ENCODE measurements at regions not wholly inside any gene's neighbourhood (a gene's known extent, or its start where the extent isn't known, plus 50 kb on each side); places are given as distances from the start of the nearest gene placed in this dataset.

GRCh38 chr18:45381282-45381681, 234.0 kb upstream of the SLC14A2 start:
- H3K36me3 ChIP-seq (ENCODE audit: control insufficient read depth in 2 of 2, insufficient read depth in 2 of 2, low read length in 2 of 2) = no peaks in the 10 kb centered on the region
- H3K27me3 ChIP-seq (ENCODE audit: control insufficient read depth in 2 of 2, insufficient read depth in 2 of 2, low read length in 2 of 2) = peaks cover 3 to 5% of the 10 kb centered on the region in 2 donors
- H3K9ac ChIP-seq (ENCODE audit: low read depth in 1 of 2, low read length in 2 of 2) = no peak overlapping the region
- H3K27ac ChIP-seq (ENCODE audit: low read depth in 2 of 2, low read length in 2 of 2) = no peak overlapping the region
- no peak overlapping the region for H3K4me3 ChIP-seq (ENCODE audit: low read length in 2 of 2)
- H3K9me3 ChIP-seq (ENCODE audit: control insufficient read depth in 2 of 2, low read length in 2 of 2) = no peaks in the 10 kb centered on the region
- H3K4me1 ChIP-seq (ENCODE audit: control insufficient read depth in 2 of 2, insufficient read depth in 2 of 2, low read length in 2 of 2) = no peaks in the 10 kb centered on the region

GRCh38 chr18:45383228-45383627, 232.0 kb upstream of the SLC14A2 start:
- Histone ChIP-seq H3K9me3 (ENCODE audit: control insufficient read depth in 2 of 2, low read length in 2 of 2) (no peaks in the 10 kb centered on the region), H3K4me1 (ENCODE audit: control insufficient read depth in 2 of 2, insufficient read depth in 2 of 2, low read length in 2 of 2) (no peaks in the 10 kb centered on the region), H3K4me3 (ENCODE audit: low read length in 2 of 2) (no peak overlapping the region), H3K27me3 (ENCODE audit: control insufficient read depth in 2 of 2, insufficient read depth in 2 of 2, low read length in 2 of 2) (peaks cover 3 to 5% of the 10 kb centered on the region in 2 donors), H3K9ac (ENCODE audit: low read depth in 1 of 2, low read length in 2 of 2) (no peak overlapping the region), H3K36me3 (ENCODE audit: control insufficient read depth in 2 of 2, insufficient read depth in 2 of 2, low read length in 2 of 2) (no peaks in the 10 kb centered on the region), H3K27ac (ENCODE audit: low read depth in 2 of 2, low read length in 2 of 2) (no peak overlapping the region)

GRCh38 chr18:45384137-45384961, 230.9 kb upstream of the SLC14A2 start:
- Histone ChIP-seq H3K4me3 (ENCODE audit: low read length in 2 of 2) (no peak overlapping the region), H3K4me1 (ENCODE audit: control insufficient read depth in 2 of 2, insufficient read depth in 2 of 2, low read length in 2 of 2) (no peaks in the 10 kb centered on the region), H3K27ac (ENCODE audit: low read depth in 2 of 2, low read length in 2 of 2) (no peak overlapping the region), H3K27me3 (ENCODE audit: control insufficient read depth in 2 of 2, insufficient read depth in 2 of 2, low read length in 2 of 2) (peaks cover 3 to 5% of the 10 kb centered on the region in 2 donors), H3K9ac (ENCODE audit: low read depth in 1 of 2, low read length in 2 of 2) (no peak overlapping the region), H3K9me3 (ENCODE audit: control insufficient read depth in 2 of 2, low read length in 2 of 2) (no peaks in the 10 kb centered on the region), H3K36me3 (ENCODE audit: control insufficient read depth in 2 of 2, insufficient read depth in 2 of 2, low read length in 2 of 2) (no peaks in the 10 kb centered on the region)

- H3K9ac ChIP-seq (ENCODE audit: low read depth in 1 of 2, low read length in 2 of 2) = no peak overlapping the region
- no peaks in the 10 kb centered on the region for H3K4me1 ChIP-seq (ENCODE audit: control insufficient read depth in 2 of 2, insufficient read depth in 2 of 2, low read length in 2 of 2)
- no peaks in the 10 kb centered on the region for H3K9me3 ChIP-seq (ENCODE audit: control insufficient read depth in 2 of 2, low read length in 2 of 2)
- no peak overlapping the region for H3K4me3 ChIP-seq (ENCODE audit: low read length in 2 of 2)
- H3K36me3 ChIP-seq (ENCODE audit: control insufficient read depth in 2 of 2, insufficient read depth in 2 of 2, low read length in 2 of 2) = no peaks in the 10 kb centered on the region
- no peak overlapping the region for H3K27ac ChIP-seq (ENCODE audit: low read depth in 2 of 2, low read length in 2 of 2)
- H3K27me3 ChIP-seq (ENCODE audit: control insufficient read depth in 2 of 2, insufficient read depth in 2 of 2, low read length in 2 of 2) = peaks cover 3 to 5% of the 10 kb centered on the region in 2 donors
Observed at GRCh38 chr18:45384962-45385315, 230.3 kb upstream of the SLC14A2 start.

- H3K4me3 ChIP-seq (ENCODE audit: low read length in 2 of 2) = no peak overlapping the region
- no peaks in the 10 kb centered on the region for H3K36me3 ChIP-seq (ENCODE audit: control insufficient read depth in 2 of 2, insufficient read depth in 2 of 2, low read length in 2 of 2)
- no peak overlapping the region for H3K27ac ChIP-seq (ENCODE audit: low read depth in 2 of 2, low read length in 2 of 2)
- H3K9ac ChIP-seq (ENCODE audit: low read depth in 1 of 2, low read length in 2 of 2) = no peak overlapping the region
- H3K9me3 ChIP-seq (ENCODE audit: control insufficient read depth in 2 of 2, low read length in 2 of 2) = no peaks in the 10 kb centered on the region
- peaks cover 3 to 5% of the 10 kb centered on the region in 2 donors for H3K27me3 ChIP-seq (ENCODE audit: control insufficient read depth in 2 of 2, insufficient read depth in 2 of 2, low read length in 2 of 2)
- no peaks in the 10 kb centered on the region for H3K4me1 ChIP-seq (ENCODE audit: control insufficient read depth in 2 of 2, insufficient read depth in 2 of 2, low read length in 2 of 2)
Observed at GRCh38 chr18:45386041-45386655, 229.1 kb upstream of the SLC14A2 start.

GRCh38 chr18:45387229-45387628, 228.0 kb upstream of the SLC14A2 start:
- H3K9me3 ChIP-seq (ENCODE audit: control insufficient read depth in 2 of 2, low read length in 2 of 2) = no peaks in the 10 kb centered on the region
- no peaks in the 10 kb centered on the region for H3K4me1 ChIP-seq (ENCODE audit: control insufficient read depth in 2 of 2, insufficient read depth in 2 of 2, low read length in 2 of 2)
- no peak overlapping the region for H3K4me3 ChIP-seq (ENCODE audit: low read length in 2 of 2)
- no peaks in the 10 kb centered on the region for H3K36me3 ChIP-seq (ENCODE audit: control insufficient read depth in 2 of 2, insufficient read depth in 2 of 2, low read length in 2 of 2)
- H3K27ac ChIP-seq (ENCODE audit: low read depth in 2 of 2, low read length in 2 of 2) = no peak overlapping the region
- peaks cover 3 to 5% of the 10 kb centered on the region in 2 donors for H3K27me3 ChIP-seq (ENCODE audit: control insufficient read depth in 2 of 2, insufficient read depth in 2 of 2, low read length in 2 of 2)
- no peak overlapping the region for H3K9ac ChIP-seq (ENCODE audit: low read depth in 1 of 2, low read length in 2 of 2)

GRCh38 chr18:45398448-45398847, 216.8 kb upstream of the SLC14A2 start:
- Histone ChIP-seq H3K9ac (ENCODE audit: low read depth in 1 of 2, low read length in 2 of 2) (no peak overlapping the region), H3K27ac (ENCODE audit: low read depth in 2 of 2, low read length in 2 of 2) (no peak overlapping the region), H3K36me3 (ENCODE audit: control insufficient read depth in 2 of 2, insufficient read depth in 2 of 2, low read length in 2 of 2) (no peaks in the 10 kb centered on the region), H3K4me1 (ENCODE audit: control insufficient read depth in 2 of 2, insufficient read depth in 2 of 2, low read length in 2 of 2) (no peaks in the 10 kb centered on the region), H3K9me3 (ENCODE audit: control insufficient read depth in 2 of 2, low read length in 2 of 2) (no peaks in the 10 kb centered on the region), H3K27me3 (ENCODE audit: control insufficient read depth in 2 of 2, insufficient read depth in 2 of 2, low read length in 2 of 2) (no peaks in the 10 kb centered on the region), H3K4me3 (ENCODE audit: low read length in 2 of 2) (no peak overlapping the region)

- H3K9me3 ChIP-seq (ENCODE audit: control insufficient read depth in 2 of 2, low read length in 2 of 2) = no peaks in the 10 kb centered on the region
- H3K4me3 ChIP-seq (ENCODE audit: low read length in 2 of 2) = no peak overlapping the region
- no peak overlapping the region for H3K27ac ChIP-seq (ENCODE audit: low read depth in 2 of 2, low read length in 2 of 2)
- H3K9ac ChIP-seq (ENCODE audit: low read depth in 1 of 2, low read length in 2 of 2) = no peak overlapping the region
- H3K36me3 ChIP-seq (ENCODE audit: control insufficient read depth in 2 of 2, insufficient read depth in 2 of 2, low read length in 2 of 2) = no peaks in the 10 kb centered on the region
- H3K4me1 ChIP-seq (ENCODE audit: control insufficient read depth in 2 of 2, insufficient read depth in 2 of 2, low read length in 2 of 2) = no peaks in the 10 kb centered on the region
- no peaks in the 10 kb centered on the region for H3K27me3 ChIP-seq (ENCODE audit: control insufficient read depth in 2 of 2, insufficient read depth in 2 of 2, low read length in 2 of 2)
Observed at GRCh38 chr18:45399146-45399545, 216.1 kb upstream of the SLC14A2 start.

GRCh38 chr18:45399643-45400042, 215.6 kb upstream of the SLC14A2 start:
- Histone ChIP-seq H3K9ac (ENCODE audit: low read depth in 1 of 2, low read length in 2 of 2) (no peak overlapping the region), H3K27me3 (ENCODE audit: control insufficient read depth in 2 of 2, insufficient read depth in 2 of 2, low read length in 2 of 2) (no peaks in the 10 kb centered on the region), H3K27ac (ENCODE audit: low read depth in 2 of 2, low read length in 2 of 2) (no peak overlapping the region), H3K4me1 (ENCODE audit: control insufficient read depth in 2 of 2, insufficient read depth in 2 of 2, low read length in 2 of 2) (no peaks in the 10 kb centered on the region), H3K9me3 (ENCODE audit: control insufficient read depth in 2 of 2, low read length in 2 of 2) (no peaks in the 10 kb centered on the region), H3K4me3 (ENCODE audit: low read length in 2 of 2) (no peak overlapping the region), H3K36me3 (ENCODE audit: control insufficient read depth in 2 of 2, insufficient read depth in 2 of 2, low read length in 2 of 2) (no peaks in the 10 kb centered on the region)

GRCh38 chr18:45402485-45403056, 212.7 kb upstream of the SLC14A2 start:
- no peaks in the 10 kb centered on the region for H3K27me3 ChIP-seq (ENCODE audit: control insufficient read depth in 2 of 2, insufficient read depth in 2 of 2, low read length in 2 of 2)
- no peaks in the 10 kb centered on the region for H3K9me3 ChIP-seq (ENCODE audit: control insufficient read depth in 2 of 2, low read length in 2 of 2)
- H3K4me3 ChIP-seq (ENCODE audit: low read length in 2 of 2) = no peak overlapping the region
- H3K9ac ChIP-seq (ENCODE audit: low read depth in 1 of 2, low read length in 2 of 2) = no peak overlapping the region
- no peaks in the 10 kb centered on the region for H3K4me1 ChIP-seq (ENCODE audit: control insufficient read depth in 2 of 2, insufficient read depth in 2 of 2, low read length in 2 of 2)
- no peaks in the 10 kb centered on the region for H3K36me3 ChIP-seq (ENCODE audit: control insufficient read depth in 2 of 2, insufficient read depth in 2 of 2, low read length in 2 of 2)
- no peak overlapping the region for H3K27ac ChIP-seq (ENCODE audit: low read depth in 2 of 2, low read length in 2 of 2)

Data from mucosa of rectum (tissue), 2 donors.